ENCODE measurements at regions not wholly inside any gene's neighbourhood (a gene's known extent, or its start where the extent isn't known, plus 50 kb on each side); places are given as distances from the start of the nearest gene placed in this dataset.
"Not testable (repeated sequence)": the region's sequence is repeated elsewhere in the genome, so short reads cannot be mapped to it uniquely, and the experiment has no call there.

GRCh38 chr9:42350412-42350811, 167.0 kb downstream of the SPATA31A6 start:
- not testable (repeated sequence) for TF ChIP-seq RERE (CRISPR knock-in tag; IDR thresholded peaks at IDR 0.05; ENCODE audit: borderline replicate concordance)
- TF ChIP-seq, protein P1, sequence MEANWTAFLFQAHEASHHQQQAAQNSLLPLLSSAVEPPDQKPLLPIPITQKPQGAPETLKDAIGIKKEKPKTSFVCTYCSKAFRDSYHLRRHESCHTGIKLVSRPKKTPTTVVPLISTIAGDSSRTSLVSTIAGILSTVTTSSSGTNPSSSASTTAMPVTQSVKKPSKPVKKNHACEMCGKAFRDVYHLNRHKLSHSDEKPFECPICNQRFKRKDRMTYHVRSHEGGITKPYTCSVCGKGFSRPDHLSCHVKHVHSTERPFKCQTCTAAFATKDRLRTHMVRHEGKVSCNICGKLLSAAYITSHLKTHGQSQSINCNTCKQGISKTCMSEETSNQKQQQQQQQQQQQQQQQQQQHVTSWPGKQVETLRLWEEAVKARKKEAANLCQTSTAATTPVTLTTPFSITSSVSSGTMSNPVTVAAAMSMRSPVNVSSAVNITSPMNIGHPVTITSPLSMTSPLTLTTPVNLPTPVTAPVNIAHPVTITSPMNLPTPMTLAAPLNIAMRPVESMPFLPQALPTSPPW (CRISPR knock-in tag; IDR thresholded peaks at IDR 0.05): not testable (repeated sequence)
